NCI-H187 treated with DMSO at 0.1 percent for 48 hours (cell line): ENCODE measurements at regions not wholly inside any gene's neighbourhood (a gene's known extent, or its start where the extent isn't known, plus 50 kb on each side); places are given as distances from the start of the nearest gene placed in this dataset.

Experiments used
- DNase-seq: peaks from one replicate; lab custom pipeline; 2025; lab: John Stamatoyannopoulos, UW

DNA sequence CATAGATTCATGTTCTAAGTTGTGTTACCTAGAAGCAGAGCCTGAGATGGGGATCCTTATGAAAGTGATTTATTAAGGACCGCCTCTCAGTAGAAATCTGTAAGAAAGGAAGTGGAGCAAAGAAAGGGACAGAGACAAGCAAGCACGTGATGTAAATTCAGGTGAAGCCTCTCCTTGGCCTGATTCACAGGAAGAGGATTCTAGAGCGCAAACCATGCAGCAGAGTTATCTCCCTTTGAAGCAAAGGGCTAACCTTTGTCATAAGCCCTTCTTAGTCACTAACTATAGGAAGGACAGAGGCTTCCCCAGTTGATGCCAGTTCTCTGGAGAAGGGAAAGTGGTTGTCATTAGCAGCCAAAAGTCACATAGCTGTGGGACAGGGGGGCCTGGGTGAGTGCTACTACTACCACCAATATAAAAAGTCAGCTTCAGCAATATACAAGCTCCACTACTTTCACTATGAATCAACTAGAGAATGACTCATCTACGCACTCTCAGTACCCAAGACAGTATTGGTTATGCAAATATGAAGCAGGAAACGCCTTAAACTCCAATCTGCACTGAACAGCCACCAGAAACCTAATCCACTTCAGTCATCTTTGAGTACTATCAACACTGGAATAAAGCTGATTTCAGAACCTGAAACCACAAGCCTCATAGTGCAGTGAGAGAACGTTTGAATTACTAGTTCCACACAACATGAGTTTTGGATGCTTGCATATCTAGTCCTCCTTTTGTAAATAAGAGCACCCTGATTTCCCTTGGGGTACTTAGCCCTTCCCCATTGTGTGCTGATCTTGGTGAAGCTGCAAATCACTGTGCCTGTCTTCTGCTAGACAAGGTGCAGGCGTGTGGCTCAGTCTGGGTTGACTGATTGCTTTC lies 162.7 kb downstream of the ZNF608 start:
- DNase-seq, result peak; percentile 72

DNA sequence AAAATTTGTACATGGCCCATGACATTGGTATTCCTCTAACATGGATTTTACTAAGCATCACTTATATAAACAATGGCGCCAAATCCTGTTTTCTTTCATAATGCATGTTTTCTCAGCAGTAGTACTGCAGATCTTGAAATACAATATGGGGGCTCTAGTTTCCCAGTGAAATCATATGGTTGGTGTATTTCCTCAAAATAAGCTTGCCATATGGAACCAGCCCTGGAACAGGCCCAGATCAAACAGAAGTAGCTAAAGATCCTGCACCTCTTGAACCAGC lies 163.9 kb downstream of the ZNF608 start:
- DNase-seq, result no peak

DNA sequence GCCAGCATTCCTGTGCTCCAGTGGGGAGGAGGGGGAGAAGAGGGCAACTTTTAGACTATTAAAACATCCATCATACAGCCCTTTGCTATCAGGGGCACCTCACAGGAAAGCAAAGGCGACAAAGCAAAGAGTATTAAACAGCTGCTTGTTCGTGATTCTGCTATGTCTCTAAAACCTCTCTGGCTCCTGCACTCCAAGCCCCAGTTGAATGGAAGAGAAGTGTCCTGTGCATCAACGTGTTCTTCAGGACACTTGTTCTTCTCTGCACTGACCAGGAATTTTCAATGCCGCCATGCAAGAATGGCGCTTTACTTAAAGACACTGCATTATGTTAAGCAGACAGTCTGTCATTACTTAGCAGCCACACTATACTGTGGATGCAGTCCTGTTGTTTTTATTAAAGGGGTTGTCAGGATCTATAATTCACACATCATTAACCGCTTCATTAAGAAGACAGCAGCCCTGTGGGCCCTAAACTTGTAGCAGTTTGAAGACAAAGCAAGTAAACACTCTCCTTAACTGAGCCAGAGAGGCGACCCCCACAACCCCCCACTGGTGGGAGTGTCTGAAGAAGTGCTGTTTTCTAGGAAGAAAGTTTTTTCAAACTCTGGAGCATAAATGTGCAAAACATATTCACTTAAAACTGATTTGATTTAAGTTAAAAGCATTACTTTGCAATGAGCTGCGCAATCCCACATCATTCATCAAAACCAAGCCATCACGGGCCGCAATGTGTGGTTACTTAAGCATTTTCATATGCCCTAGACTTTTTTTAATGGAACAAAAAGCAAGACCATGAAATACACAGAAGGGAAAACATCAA lies 164.5 kb downstream of the ZNF608 start:
- no peak for DNase-seq

DNA sequence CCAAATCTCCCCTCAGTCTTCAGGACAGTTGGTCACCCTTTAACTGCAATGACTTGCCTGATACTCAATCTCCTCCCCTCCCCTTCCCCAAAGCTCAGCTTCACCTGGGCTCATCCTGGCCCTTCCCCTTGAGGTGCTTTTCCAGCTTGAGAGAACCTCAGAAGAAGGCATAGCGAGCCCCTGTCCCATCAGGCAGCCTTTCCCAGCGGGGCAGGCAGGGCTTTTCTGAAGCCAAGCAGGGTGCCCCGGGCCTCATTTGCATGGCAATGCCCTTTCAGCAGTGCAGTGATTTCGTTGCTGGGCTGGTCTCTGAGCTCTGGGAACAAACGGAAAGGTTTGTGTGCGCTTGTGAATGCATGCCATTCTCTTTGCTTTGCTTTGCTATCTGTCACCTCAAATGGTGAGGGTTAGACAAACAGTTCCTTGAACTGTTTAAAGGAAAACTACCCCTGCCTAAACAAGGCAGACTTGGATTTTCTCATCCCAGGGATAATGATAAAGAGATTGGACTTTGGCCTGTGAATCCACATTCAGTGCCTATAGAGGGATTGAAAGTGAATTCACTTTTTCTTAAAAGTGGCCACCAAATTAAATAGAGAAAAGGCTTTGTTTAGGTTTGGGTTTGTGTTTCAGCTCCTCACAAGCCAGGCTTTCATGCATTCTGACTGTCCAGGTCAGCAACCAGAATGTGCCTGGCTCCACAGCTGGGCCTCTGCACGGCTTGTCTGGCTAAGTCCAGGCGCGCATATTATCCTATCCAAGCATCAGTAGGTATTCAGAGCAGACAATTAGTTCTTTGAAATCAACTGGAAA lies 165.3 kb downstream of the ZNF608 start:
- DNase-seq, result no peak

DNA sequence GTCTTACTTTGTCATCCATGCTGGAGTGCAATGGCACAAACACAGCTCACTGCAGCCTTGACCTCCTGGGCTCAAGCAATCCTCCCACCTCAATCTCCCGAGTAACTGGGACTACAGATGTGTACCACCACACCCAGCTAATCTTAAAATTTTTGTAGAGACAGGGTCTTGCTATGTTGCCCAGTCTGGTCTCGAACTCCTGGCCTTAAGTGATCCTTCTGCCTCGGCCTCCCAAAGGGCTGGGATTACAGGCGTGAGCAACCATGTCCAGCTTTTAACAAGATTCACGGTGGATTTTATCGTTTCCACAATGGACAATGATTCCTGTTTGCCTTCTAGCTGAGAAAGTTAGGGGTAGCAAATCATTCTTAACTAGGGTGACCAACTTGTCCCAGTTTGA lies 165.9 kb downstream of the ZNF608 start:
- no peak for DNase-seq

DNA sequence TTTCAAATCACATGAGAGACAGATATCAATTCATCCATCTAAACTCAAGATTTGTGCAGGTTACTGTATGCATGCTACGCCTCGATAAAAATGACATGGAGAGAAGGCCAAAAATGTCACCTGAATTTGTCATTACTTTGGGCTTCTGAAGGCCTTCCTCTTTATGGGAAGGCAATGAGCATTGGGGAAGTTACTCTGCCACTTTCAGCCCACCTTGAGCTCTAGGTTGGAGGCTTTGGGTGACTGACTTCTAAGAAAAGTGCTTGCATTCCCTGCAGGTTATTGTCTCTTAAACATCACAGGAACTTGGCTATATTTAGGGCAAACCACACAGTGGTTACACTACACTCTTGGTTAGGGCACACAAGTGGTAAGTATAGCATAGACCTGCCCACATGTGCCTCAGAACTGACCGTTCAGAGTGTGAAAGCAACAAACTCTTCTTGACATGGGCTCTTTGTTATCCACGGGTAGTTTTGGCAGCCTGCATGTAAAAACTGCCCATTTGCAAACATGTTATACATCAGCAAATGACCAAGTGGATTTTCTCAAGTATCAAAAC lies 169.5 kb downstream of the ZNF608 start:
- DNase-seq, result no peak

DNA sequence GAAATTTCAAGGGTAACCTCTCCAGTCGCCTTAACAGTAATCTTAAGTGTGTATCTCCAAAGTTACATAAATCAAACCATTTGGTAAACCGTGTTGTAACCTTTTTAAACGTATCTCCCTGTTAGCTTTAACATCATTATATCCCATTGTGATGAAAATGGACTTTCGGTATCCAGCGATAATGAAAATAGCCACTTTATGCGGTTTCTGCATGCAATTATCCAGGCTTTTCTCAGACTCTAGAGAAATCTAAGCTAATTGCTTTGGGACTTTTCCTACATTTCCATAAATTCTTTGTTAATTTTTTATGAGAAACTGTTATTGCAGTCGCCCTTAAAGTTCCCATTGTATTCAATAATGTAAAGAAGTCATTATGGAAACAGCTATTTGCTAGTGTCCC lies 170.7 kb downstream of the ZNF608 start:
- no peak for DNase-seq

DNA sequence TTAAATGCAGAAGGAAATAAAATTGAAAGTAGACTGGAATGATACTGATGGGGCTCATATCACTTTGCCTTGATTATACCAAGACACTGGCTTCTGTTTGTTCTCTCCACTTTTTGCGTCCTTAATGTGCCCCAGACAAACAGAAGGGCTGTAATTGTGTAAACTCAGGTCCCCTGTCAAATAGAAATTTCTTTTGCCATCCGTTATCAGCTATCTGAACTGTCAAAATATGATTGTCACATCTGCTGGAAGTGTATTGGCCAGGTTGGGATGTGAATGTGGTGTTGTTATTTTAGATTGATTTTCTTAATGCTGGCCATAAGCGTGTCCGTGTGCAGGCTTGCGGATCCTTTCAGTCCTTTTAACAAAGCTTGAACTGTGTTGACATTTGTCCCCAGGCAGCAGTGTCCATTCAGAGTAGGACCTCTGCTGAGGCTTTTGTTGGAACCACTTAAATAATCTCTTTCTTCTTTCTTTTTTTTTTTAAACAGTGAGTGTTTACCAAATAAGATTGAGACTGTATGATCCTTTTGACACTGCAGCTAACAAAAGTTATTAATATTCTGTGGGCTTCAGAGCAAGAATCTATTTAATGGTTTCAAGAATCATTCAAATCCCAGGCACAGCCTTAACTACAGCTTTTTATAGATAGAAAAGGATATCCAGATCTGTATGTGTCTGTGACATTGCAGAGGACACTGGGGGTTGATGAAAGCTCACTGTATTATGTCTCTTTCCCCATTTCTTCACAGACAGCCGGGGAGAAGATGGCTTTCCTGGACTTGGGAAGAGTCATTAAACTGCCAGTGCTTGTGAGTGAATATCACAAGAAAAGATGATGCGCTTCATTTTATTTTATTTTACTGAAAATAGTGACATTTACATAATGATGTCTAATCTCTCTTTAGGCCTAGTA lies 171.7 kb downstream of the ZNF608 start:
- DNase-seq, result no peak

DNA sequence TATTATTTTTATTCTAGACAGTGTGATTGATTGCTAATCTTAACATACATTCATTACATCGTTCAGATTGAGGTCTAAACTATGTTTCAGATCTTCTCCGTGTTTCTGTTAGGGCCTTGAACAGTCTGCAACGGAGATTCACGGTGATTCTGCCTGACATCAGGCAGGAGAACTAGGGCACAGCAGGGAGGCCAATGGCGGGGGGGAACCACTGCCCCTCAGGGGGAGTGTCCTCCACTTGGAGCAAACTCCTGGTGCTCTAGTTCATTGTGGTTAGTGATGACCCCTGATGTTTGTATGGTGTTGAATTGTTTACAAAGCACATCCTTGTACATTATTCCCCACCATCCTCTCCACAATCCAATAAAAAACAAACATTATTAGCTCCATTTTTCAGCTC lies 173.5 kb downstream of the ZNF608 start:
- DNase-seq, result no peak

DNA sequence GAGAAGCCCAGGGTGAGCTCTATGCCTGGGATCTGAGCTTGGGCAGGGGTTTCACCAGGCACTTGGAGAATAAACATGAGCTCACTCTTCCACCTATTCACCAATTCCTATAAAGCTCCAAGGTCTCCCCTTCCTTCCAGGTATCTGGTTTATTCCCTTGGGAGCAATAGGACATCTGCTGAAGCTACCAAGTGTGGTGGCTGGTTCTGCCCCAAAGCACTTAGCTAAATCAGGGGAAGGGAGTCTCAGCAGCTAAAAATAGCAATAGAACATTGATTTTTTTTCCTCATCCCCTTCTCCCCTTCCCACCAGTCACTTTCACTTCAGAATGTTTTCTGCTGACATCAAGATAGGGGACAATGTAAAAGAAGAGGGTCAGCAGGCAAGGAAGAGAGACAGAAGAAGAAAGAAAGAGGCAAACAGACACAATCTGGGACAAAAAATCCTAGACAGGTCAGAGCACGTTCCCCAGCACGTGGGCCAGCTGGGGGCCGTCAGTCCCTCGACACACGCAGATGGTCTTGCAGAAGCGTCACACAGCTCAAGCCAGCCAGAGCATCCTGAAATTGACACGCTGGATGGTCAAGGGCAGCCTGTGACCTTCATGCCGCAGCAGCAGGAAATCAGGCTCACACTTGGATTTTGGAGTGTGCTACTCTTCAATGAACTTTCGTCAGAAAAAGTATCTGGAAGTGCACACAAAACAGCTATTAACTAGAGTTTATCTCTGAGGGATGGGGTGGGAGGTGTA lies 176.0 kb downstream of the ZNF608 start:
- peak; percentile 43 for DNase-seq

DNA sequence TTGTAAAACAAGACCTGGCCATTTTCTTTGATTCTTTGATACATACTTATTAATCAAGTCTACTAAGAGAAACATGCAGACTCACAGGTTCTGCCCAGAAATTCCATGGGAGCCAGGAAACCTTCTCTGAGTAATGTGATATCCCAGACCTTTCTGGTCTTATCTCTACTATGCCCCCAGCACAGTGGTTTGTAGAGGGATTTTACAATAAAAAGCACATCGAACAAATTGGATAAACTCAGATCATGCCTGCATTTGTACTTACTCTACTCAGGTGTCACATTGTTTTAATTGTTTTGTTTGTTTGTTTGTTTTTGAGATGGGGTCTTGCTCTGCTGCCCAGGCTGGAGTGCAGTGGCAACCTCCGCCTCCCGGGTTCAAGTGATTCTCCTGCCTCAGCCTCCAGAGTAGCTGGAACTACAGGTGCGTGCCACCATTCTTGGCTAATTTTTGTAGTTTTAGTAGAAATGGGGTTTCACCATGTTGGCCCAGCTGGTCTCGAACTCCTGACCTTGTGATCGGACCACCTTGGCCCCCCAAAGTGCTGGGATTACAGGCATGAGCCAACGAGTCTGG lies 179.5 kb downstream of the ZNF608 start:
- no peak for DNase-seq

DNA sequence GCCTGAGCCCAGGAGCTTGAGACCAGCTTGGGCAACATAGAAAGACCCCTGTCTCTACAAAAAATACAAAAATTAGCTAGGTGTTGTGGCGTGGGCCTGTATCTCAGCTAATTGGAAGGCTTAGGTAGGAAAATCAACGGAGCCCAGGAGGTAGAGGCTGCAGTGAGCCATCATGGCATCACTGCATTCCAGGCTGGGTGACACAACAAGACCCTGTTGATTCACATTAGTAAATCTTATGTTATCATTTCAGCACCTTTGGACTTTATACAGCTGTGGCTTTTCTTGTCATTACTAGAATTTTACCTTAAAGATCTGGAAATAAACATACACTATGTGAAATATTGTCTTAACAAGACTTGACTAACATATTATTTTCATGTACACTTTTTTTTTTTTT lies 185.0 kb downstream of the ZNF608 start:
- DNase-seq, result no peak

DNA sequence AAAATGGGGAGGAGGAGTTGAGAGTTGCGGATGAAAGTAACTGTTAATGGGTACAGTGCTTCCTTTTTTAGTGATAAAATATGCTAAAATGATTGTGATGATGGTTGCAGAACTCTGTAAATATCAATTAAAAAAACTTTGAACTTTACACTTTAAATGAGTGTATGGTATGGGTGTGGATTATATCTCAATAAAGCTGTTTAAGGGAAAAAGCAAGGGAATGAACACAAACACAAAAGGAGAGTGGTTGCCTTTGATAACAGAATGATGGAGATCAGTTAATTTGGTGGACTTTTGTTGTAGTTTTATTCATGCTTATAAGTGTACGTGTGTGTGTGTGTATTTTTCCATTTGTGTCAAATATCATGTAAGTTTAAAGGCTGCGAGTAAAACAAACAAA lies 186.1 kb downstream of the ZNF608 start:
- no peak for DNase-seq

DNA sequence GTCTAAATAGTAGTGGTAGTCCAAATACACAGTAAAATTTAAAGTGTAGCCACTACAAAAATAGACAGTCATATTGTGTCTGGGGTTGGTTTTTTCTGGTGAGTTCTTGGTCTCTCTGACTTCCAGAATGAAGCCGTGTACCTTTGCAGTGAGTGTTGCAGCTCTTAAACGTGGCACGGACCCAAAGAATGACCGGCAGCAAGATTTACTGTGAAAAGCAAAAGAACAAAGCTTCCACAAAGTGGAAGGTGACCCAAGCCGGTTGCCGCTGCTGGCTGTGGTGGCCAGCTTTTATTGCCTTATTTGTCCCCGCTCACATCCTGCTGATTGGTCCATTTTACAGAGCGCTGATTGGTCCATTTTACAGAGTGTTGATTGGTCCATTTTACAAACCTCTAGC lies 188.7 kb downstream of the ZNF608 start:
- DNase-seq, result no peak

DNA sequence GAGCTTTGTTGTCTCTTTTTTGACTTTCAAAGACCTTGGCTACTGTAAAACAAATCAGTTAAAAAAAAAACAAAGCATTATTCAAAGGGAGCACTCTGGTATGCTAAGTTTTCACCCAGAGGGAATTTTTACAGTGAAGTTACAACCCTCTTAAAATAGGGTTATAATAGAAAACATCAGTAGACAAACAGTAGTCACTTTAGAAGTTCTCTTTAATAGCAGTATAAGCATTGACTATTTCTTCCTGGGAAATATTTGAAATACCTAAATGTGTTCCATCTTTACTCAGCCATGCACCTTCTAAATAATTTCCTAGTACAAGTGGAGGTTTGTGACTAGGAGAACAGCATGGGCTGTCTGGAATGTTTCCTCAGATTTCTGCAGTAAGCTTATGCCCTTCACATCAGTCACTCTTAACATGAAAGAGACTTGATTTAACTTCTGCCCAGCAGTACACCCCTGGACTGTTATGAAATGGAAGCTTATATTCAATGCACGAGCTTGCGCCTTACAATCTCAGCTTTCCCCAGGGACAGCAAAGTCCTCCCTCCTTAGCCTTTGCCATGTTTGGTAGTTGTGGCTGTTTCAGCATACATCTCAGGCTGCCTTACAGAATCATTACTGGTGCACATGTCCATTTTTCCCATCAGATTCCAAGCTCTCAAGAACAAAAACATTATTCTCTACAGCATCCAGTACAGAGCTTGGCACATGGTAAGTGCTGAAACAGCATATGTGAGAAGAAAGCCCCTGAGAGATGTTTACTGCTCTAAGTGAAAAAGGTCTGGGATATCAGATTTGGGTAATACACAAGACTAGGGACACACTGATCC lies 191.5 kb downstream of the ZNF608 start:
- DNase-seq, result no peak

DNA sequence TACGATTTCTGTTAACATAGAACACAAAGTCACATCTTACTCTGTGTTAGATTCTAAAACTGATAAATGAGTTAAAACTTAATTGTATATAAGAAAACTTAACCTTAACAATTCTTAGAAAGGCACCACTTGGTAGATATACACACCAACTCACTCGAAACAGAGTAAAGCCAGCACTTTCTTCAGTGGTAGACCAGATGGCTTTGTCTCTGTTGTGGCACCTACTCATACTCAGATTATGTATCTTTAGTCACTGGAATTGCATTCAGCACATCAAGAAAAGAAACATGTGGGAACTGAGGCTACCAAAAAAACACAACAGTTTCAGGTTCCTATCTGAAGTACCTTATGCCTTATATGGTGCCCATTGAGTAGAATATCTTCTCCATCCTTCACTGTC lies 192.5 kb downstream of the ZNF608 start:
- DNase-seq, result no peak

DNA sequence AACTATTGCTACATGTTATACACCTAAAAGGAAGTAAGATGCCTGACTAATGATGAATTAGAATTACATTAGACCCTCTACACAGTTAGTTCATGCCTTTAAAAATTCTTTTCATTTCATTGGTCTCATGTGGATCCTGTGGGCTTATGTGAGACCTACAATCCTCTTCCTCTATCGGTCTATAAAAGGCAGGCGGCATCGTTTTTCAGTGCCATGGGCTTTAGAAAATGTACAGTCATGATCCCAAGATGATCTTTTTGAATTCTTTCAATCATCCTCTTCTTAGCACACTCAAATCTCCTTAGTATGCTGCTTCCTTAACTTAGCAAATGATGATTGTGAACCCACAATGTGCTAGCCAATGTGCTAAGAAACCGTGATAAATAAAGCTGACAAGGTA lies 193.9 kb downstream of the ZNF608 start:
- DNase-seq, result no peak

DNA sequence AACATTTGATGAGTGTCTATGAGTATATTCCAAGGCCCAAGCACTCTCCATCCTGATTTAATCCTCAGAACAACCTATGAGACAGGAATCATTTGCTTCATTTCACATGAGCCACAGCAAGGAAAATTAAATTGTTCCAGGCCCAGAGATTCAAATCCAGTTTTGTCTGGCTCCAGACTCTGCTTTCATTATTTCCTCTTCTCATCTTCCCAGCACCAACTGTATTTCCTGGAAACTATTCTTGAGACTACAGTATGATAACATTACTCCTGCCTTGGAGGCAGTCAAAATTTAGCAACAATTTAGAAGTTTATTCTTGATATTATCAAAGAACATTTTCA lies 194.5 kb downstream of the ZNF608 start:
- DNase-seq, result no peak

DNA sequence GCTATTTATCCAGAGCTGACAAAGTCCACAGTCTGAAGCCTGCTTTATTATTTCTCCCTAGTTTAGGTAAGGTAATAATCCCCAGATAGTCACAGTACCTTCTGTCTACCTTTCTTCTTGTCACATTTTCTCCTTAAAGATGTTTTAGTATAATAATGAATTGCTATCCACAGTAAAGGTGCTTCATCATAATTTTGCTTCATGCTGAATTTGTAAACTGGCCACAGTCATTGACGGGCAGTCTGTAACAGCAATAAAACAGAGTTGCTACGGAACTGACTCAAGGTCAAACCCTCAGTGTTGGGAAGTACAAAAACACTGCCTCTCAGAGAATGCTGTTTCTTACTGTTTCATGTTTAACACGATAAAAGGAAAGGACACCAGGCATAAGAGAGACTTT lies 195.7 kb downstream of the ZNF608 start:
- no peak for DNase-seq
